ENCODE measurements at regions not wholly inside any gene's neighbourhood (a gene's known extent, or its start where the extent isn't known, plus 50 kb on each side); places are given as distances from the start of the nearest gene placed in this dataset.

DNA sequence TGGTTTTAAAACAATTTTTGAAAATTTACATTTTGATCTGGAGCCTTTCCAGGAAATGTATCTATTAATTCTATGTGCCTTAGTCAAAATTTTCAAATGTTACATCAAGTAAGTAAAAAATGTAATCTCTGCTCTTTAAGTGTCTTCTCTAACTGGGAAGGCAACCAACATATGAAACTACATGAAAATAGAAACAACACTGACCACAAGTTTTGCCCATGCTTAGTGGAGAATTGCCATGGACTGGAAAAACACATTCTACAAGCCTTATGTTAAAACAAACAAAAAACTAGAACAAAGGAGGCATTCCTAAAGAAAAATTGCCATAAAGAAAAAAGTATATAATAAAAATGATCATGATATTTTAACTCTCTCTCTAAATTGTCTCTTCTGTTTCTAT, 75.9 kb upstream of the SPRED1 start:
- ATAC-seq: no peak

- ATAC-seq: no peak
Measured at GRCh38 chr15:38182900-38183299, 69.7 kb upstream of the SPRED1 start.

- ATAC-seq: no peak
Measured at GRCh38 chr15:38186507-38186906, 66.1 kb upstream of the SPRED1 start.

DNA sequence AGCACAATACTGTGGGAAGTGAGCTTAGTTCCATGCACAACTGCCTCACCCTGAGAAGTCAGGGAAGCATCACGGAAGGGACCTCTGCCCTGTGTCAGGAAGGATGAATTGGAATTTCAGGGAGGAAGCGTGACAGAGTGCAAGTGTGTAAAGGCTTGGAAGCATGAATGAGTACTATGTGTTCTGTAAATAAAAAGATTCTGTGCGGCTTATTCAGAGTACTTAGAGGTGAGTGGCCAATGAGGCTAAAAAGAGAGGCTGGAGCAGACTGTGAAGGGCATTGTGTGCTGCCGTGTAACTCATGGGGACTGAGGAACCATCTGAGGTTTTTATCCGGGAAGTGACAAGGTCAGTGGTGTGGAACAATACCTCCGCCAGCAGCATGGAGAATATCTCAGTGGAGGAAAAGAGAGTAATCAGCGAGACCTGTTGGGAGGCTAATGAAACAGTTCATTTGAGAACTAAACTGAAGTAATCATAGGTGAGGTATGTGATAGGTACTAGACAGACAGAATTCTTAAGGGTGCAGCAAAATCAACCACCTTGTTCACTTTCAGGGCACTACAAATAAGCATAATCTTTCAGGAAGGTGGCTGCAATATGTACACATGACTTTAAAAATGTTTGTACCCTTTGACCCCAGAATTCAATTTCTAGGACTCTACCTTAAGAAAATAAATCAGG, 64.9 kb upstream of the SPRED1 start:
- no peak for ATAC-seq

DNA sequence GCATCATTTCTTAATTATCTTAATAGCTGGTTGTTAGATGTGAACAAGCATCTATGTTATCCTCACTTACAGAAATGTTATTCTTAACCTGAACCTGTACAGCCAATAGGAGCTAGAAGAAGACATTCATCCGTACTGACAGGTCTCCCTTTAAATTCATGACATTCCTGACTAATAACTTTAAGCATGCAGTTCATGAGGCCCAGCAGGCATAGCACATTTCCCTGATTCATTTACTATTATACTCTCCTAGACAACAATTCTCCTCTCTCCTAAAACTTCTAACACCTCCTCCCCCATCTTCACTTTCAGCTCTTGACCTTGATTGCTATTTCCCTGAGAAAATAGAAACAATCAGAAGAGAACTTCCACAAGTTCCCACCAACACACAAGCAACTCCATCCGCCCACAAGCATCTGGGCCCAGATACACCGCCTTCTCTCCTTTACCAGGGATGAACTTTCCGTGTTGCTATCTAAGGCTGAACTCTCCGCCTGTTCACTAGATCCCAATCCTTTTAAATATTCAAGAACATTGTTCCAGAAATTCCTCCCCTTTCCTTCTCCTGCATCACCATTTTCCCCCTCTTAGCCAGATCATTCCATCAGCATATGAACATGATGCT, 62.9 kb upstream of the SPRED1 start:
- no peak for ATAC-seq

GRCh38 chr15:38190501-38190900, 62.1 kb upstream of the SPRED1 start:
- no peak for ATAC-seq

GRCh38 chr15:38192496-38192895, 60.1 kb upstream of the SPRED1 start:
- no peak for ATAC-seq

GRCh38 chr15:38193496-38193895, 59.1 kb upstream of the SPRED1 start:
- ATAC-seq: no peak

- ATAC-seq: no peak
Measured at GRCh38 chr15:38195191-38195901, 57.3 kb upstream of the SPRED1 start.

DNA sequence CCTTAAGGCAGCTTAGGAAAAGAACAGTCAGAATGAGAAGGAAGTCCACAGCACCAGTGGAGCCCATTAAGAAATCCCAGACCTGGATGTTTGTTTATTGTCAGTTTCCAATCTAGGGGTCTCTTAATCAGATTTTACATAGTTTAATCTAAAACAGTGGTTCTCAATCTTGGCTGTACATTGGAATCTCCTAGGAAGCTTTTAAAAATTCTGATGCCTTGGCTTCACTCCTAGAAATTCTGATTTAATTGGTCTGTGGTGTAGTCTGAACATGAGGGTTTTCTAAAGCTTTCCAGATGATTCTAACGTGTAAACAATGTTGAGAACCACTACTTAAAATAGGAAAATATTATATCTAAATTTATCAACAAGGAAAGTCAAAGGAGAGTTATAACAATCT, 56.6 kb upstream of the SPRED1 start:
- ATAC-seq: no peak

- no peak for ATAC-seq
Measured at GRCh38 chr15:38197553-38197952, 55.1 kb upstream of the SPRED1 start.

- no peak for ATAC-seq
Measured at GRCh38 chr15:38201714-38202113, 50.9 kb upstream of the SPRED1 start.

DNA sequence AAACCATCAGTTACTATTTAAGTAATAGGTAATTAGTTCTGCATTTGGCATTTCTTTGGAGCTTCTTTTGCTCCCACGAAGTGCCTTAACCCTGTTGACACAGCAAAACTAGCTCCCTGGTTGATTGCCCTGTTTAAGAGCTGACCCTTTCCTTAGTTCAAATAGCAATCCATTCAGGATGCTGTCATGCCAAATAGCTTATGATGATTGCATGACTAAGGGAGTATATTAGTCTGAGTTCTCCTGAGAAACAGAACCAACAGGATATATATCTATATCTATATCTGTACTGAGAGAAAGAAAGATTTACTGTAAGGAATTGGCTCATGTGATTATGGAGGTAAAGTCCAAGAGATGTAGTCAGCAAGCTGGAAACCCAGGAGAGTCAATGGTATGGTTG, 50.3 kb upstream of the SPRED1 start:
- ATAC-seq: no peak

All from activated CD4-positive, CD25-positive, alpha-beta regulatory T cell treated with anti-CD3 and anti-CD28 coated beads, Interleukin-2, amount 50 U/mL, for 24 hours (primary cell).